Esophagus squamous epithelium (tissue), 5 donors: ENCODE measurements at regions not wholly inside any gene's neighbourhood (a gene's known extent, or its start where the extent isn't known, plus 50 kb on each side); places are given as distances from the start of the nearest gene placed in this dataset.

Source experiments
- DNase-seq: peaks from one replicate; lab custom pipeline; 2025; lab: John Stamatoyannopoulos, UW
- H3K27ac ChIP-seq, 4 donors: fragments of 200-600 bp; sonication (generic); one replicate each; pipeline ENCODE4 v1.5.1; 2016 to 2019; ENCODE audit warnings: mild to moderate bottlenecking in 1 of 4
- H3K27me3 ChIP-seq, 4 donors: fragments of 200-600 bp; sonication (generic); 1 replicate in 3 of 4; 2 replicates in 1 of 4; pipeline versions ENCODE4 v1.5.1 to v1.6.0; 2017 to 2021; ENCODE audit warnings: antibody characterized with exemption in 1 of 4
- H3K36me3 ChIP-seq, 3 donors: fragments of 200-600 bp; sonication (generic); one replicate each; pipeline ENCODE4 v1.5.1; 2016 to 2019
- H3K4me1 ChIP-seq, 3 donors: fragments of 200-600 bp; sonication (generic); one replicate each; pipeline ENCODE4 v1.5.1; 2017 to 2019
- H3K4me3 ChIP-seq, 4 donors: fragments of 200-600 bp; sonication (generic); 1 replicate in 3 of 4; 2 replicates in 1 of 4; pipeline ENCODE4 v1.5.1; 2016 to 2019; ENCODE audit warnings: mild to moderate bottlenecking in 2 of 4, moderate library complexity in 1 of 4
- H3K9me3 ChIP-seq, 3 donors: fragments of 200-600 bp; sonication (generic); one replicate each; pipeline ENCODE4 v1.5.1; 2016 to 2019
- CTCF ChIP-seq, 6 experiments: fragments of 450-650 bp in 4 of 6; fragments of 200-600 bp in 2 of 6; sonication (generic) in 2 of 6; IDR thresholded peaks; one replicate each; pipeline ENCODE4 v1.5.1; 2016 to 2019; ENCODE audit warnings: antibody characterized with exemption in 6 of 6, mild to moderate bottlenecking in 4 of 6, moderate library complexity in 4 of 6
- POLR2A ChIP-seq, 4 donors: fragments of 450-650 bp; IDR thresholded peaks; one replicate each; pipeline ENCODE4 v1.6.1; 2017; ENCODE audit warnings: antibody characterized with exemption in 4 of 4, mild to moderate bottlenecking in 4 of 4, moderate library complexity in 3 of 4
- WGBS, 2 donors: methylation state at CpG; one replicate each; pipeline ENCODE4 v1.1.5; 2018; 5-methylcytosine and 5-hydroxymethylcytosine counted together
- intact Hi-C: fragments of 100-400 bp; cut with DNase I; formaldehyde crosslinking; loops from one replicate; pipeline ENCODE4 v1.15.0; 2022
- donor health status: DM: yes; HTN: yes; CAD: no.

- 70 to 74% methylated on average over 3 of the region's 3 CpGs for WGBS, 2 donors
- intact Hi-C loops, result no loop called here
- Histone ChIP-seq H3K4me1 (no peaks in the 10 kb centered on the region), H3K36me3 (no peaks in the 10 kb centered on the region), H3K27me3 (no peaks in the 10 kb centered on the region), H3K27ac (no peak overlapping the region), H3K9me3 (no peaks in the 10 kb centered on the region), H3K4me3 (no peak overlapping the region)
- no peak for DNase-seq
- no peak for TF ChIP-seq POLR2A (IDR thresholded peaks at IDR 0.05)
- no peak for TF ChIP-seq CTCF (IDR thresholded peaks at IDR 0.05)
These were observed 2079.8 kb upstream of the WWC1 start for GRCh38 chr5:166211640-166212039.

- H3K27me3 ChIP-seq, result no peaks in the 10 kb centered on the region
- no peak for TF ChIP-seq CTCF (IDR thresholded peaks at IDR 0.05)
- no peak for TF ChIP-seq POLR2A (IDR thresholded peaks at IDR 0.05)
- intact Hi-C loops, result no loop called here
- WGBS, 2 donors, result 57 to 59% methylated on average over 1 of the region's 1 CpG
- H3K4me1 ChIP-seq, result no peaks in the 10 kb centered on the region
- no peak overlapping the region for H3K27ac ChIP-seq
- no peaks in the 10 kb centered on the region for H3K36me3 ChIP-seq
- no peak for DNase-seq
- peaks cover 0 to 8% (median 5%) of the 10 kb centered on the region in 3 donors for H3K9me3 ChIP-seq
- H3K4me3 ChIP-seq, result no peak overlapping the region
These were observed 2055.1 kb upstream of the WWC1 start for GRCh38 chr5:166236327-166236726.

GRCh38 chr5:166240705-166241104 lies 2050.7 kb upstream of the WWC1 start:
- TF ChIP-seq POLR2A (IDR thresholded peaks at IDR 0.05) (no peak), CTCF (IDR thresholded peaks at IDR 0.05) (no peak)
- no peak overlapping the region for H3K27ac ChIP-seq
- H3K36me3 ChIP-seq, result no peaks in the 10 kb centered on the region
- DNase-seq, result no peak
- H3K4me1 ChIP-seq, result no peaks in the 10 kb centered on the region
- no peaks in the 10 kb centered on the region for H3K9me3 ChIP-seq
- intact Hi-C loops, result no loop called here
- H3K4me3 ChIP-seq, result no peak overlapping the region
- no peaks in the 10 kb centered on the region for H3K27me3 ChIP-seq
- 85 to 86% methylated on average over 2 of the region's 2 CpGs for WGBS, 2 donors

- no peak for TF ChIP-seq POLR2A (IDR thresholded peaks at IDR 0.05)
- no peak for TF ChIP-seq CTCF (IDR thresholded peaks at IDR 0.05)
- no peak for DNase-seq
- H3K36me3 ChIP-seq, result no peaks in the 10 kb centered on the region
- H3K27ac ChIP-seq, result no peak overlapping the region
- no peak overlapping the region for H3K4me3 ChIP-seq
- intact Hi-C loops, result no loop called here
- H3K4me1 ChIP-seq, result no peaks in the 10 kb centered on the region
- WGBS, 2 donors, result 26 to 34% methylated on average over 2 of the region's 2 CpGs
- H3K9me3 ChIP-seq, result no peaks in the 10 kb centered on the region
- no peaks in the 10 kb centered on the region for H3K27me3 ChIP-seq
These were observed 2045.9 kb upstream of the WWC1 start for GRCh38 chr5:166245556-166245955.

- no peaks in the 10 kb centered on the region for H3K27me3 ChIP-seq
- intact Hi-C loops, result no loop called here
- TF ChIP-seq CTCF (IDR thresholded peaks at IDR 0.05), result no peak
- no peak for TF ChIP-seq POLR2A (IDR thresholded peaks at IDR 0.05)
- H3K36me3 ChIP-seq, result no peaks in the 10 kb centered on the region
- H3K9me3 ChIP-seq, result no peaks in the 10 kb centered on the region
- DNase-seq, result no peak
- H3K27ac ChIP-seq, result no peak overlapping the region
- WGBS, 2 donors, result 61% methylated on average over 3 to 4 of the region's 4 CpGs
- H3K4me1 ChIP-seq, result no peaks in the 10 kb centered on the region
- H3K4me3 ChIP-seq, result no peak overlapping the region
These were observed 2039.7 kb upstream of the WWC1 start for GRCh38 chr5:166251786-166252185.
